ENCODE measurements at regions not wholly inside any gene's neighbourhood (a gene's known extent, or its start where the extent isn't known, plus 50 kb on each side); places are given as distances from the start of the nearest gene placed in this dataset.

DNA sequence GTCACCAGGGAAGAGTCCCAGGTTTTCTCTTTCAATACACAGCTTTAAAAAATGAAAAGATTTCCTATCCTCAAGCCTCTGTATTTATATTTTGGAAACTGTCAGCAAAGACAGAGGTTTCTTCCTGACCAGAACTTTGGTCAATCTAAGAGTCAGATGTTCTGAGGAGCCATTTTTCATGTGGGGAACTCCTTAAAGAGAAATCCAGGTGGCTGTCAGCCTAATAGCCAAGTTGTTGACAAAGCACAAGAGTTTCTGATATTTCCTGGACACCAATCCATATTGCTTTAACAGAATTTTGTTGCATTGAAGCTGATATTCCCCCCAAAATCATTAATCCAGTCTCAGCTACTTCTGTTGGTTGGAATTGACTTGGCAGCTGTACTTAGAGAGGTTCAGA, 318.6 kb upstream of the NFIA start:
- POLR2A ChIA-PET: no interaction called here
- DNase-seq (ENCODE audit: low spot score): no peak
- no peaks in the 10 kb centered on the region for H3K4me1 Mint-ChIP-seq
- TF ChIP-seq NFE2L1 (CRISPR knock-in tag; IDR thresholded peaks at IDR 0.05) (no peak), FOXJ3 (CRISPR knock-in tag; IDR thresholded peaks at IDR 0.05; ENCODE audit: borderline replicate concordance) (no peak), E2F4 (CRISPR knock-in tag; IDR thresholded peaks at IDR 0.05; ENCODE audit: borderline replicate concordance, low read depth) (no peak), ZNF425 (CRISPR knock-in tag; conservative IDR thresholded peaks at IDR 0.05) (no peak), TCF7 (CRISPR knock-in tag; IDR thresholded peaks at IDR 0.05; ENCODE audit: low read depth) (no peak), SMAD3 (CRISPR knock-in tag; IDR thresholded peaks at IDR 0.05; ENCODE audit: borderline replicate concordance) (no peak), GTF2I (CRISPR knock-in tag; conservative IDR thresholded peaks at IDR 0.05) (no peak), RORB (CRISPR knock-in tag; IDR thresholded peaks at IDR 0.05) (no peak), RELA (CRISPR knock-in tag; IDR thresholded peaks at IDR 0.05; ENCODE audit: borderline replicate concordance) (no peak), OVOL2 (CRISPR knock-in tag; IDR thresholded peaks at IDR 0.05; ENCODE audit: borderline replicate concordance) (no peak)
- TF ChIP-seq, protein P1, sequence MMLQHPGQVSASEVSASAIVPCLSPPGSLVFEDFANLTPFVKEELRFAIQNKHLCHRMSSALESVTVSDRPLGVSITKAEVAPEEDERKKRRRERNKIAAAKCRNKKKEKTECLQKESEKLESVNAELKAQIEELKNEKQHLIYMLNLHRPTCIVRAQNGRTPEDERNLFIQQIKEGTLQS (CRISPR knock-in tag; conservative IDR thresholded peaks at IDR 0.05): no peak
- TF ChIP-seq, protein P2, sequence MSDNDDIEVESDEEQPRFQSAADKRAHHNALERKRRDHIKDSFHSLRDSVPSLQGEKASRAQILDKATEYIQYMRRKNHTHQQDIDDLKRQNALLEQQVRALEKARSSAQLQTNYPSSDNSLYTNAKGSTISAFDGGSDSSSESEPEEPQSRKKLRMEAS (CRISPR knock-in tag; IDR thresholded peaks at IDR 0.05): no peak
- peaks cover 12% of the 10 kb centered on the region for H3K9me3 Mint-ChIP-seq
- no peaks in the 10 kb centered on the region for H3K27me3 Mint-ChIP-seq (ENCODE audit: low read depth)
- no peaks in the 10 kb centered on the region for H3K36me3 Mint-ChIP-seq
- ATAC-seq: no peak
- no peak overlapping the region for H3K4me3 Mint-ChIP-seq
- no peak overlapping the region for H3K27ac Mint-ChIP-seq
- CTCF ChIA-PET: interaction anchor here (1.1 kb wide), 1 partner anchor 483 kb away, joined by 4 read pairs; no protein-coding TSS in a partner anchor

DNA sequence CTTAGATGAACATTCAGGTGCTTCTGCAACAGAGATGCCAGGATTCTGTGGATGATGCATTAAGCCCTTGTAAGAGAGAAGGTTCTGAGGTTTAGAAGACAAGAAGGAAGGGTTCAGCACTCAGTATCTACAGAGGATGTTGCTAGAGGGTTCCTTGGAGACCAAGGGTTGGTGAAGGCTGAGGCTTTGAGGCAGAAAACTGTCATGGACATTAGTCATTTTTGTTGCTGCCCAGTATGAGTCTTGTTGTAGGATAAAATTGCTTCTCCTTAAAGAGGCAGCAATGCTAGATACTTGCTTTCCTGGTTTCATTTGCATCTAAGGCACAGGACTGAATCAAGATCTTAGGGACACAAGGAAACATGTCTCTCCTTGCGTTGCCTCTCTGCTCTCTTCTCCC, 319.4 kb upstream of the NFIA start:
- DNase-seq (ENCODE audit: low spot score) (no peak), ATAC-seq (no peak)
- POLR2A ChIA-PET: no interaction called here
- no peak overlapping the region; the same call in 1 of the 2 replicates for H3K27ac Mint-ChIP-seq
- no peaks in the 10 kb centered on the region for H3K36me3 Mint-ChIP-seq
- peaks cover 10% of the 10 kb centered on the region for H3K9me3 Mint-ChIP-seq
- CTCF ChIA-PET: interaction anchor here (1.1 kb wide), 1 partner anchor 482 kb away, joined by 4 read pairs; no protein-coding TSS in a partner anchor
- H3K4me3 Mint-ChIP-seq: no peak overlapping the region
- H3K27me3 Mint-ChIP-seq (ENCODE audit: low read depth): no peaks in the 10 kb centered on the region
- H3K4me1 Mint-ChIP-seq: no peaks in the 10 kb centered on the region
- TF ChIP-seq ZNF512 (CRISPR knock-in tag; IDR thresholded peaks at IDR 0.05; ENCODE audit: borderline replicate concordance): no peak
- TF ChIP-seq GRHL2 (CRISPR knock-in tag; IDR thresholded peaks at IDR 0.05; ENCODE audit: insufficient replicate concordance, severe bottlenecking): no peak
- TF ChIP-seq NFE2L1 (CRISPR knock-in tag; IDR thresholded peaks at IDR 0.05): no peak
- TF ChIP-seq IRF1 (CRISPR knock-in tag; IDR thresholded peaks at IDR 0.05): no peak
- TF ChIP-seq, protein P3, sequence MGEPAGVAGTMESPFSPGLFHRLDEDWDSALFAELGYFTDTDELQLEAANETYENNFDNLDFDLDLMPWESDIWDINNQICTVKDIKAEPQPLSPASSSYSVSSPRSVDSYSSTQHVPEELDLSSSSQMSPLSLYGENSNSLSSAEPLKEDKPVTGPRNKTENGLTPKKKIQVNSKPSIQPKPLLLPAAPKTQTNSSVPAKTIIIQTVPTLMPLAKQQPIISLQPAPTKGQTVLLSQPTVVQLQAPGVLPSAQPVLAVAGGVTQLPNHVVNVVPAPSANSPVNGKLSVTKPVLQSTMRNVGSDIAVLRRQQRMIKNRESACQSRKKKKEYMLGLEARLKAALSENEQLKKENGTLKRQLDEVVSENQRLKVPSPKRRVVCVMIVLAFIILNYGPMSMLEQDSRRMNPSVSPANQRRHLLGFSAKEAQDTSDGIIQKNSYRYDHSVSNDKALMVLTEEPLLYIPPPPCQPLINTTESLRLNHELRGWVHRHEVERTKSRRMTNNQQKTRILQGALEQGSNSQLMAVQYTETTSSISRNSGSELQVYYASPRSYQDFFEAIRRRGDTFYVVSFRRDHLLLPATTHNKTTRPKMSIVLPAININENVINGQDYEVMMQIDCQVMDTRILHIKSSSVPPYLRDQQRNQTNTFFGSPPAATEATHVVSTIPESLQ (CRISPR knock-in tag; IDR thresholded peaks at IDR 0.05): no peak
- TF ChIP-seq, protein P4, sequence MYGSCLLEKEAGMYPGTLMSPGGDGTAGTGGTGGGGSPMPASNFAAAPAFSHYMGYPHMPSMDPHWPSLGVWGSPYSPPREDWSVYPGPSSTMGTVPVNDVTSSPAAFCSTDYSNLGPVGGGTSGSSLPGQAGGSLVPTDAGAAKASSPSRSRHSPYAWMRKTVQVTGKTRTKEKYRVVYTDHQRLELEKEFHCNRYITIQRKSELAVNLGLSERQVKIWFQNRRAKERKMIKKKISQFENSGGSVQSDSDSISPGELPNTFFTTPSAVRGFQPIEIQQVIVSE (CRISPR knock-in tag; IDR thresholded peaks at IDR 0.05; ENCODE audit: borderline replicate concordance): no peak
- no peak for TF ChIP-seq JAZF1 (CRISPR knock-in tag; IDR thresholded peaks at IDR 0.05)
- TF ChIP-seq ZNF671 (CRISPR knock-in tag; IDR thresholded peaks at IDR 0.05): no peak
- TF ChIP-seq NR2C2 (CRISPR knock-in tag; IDR thresholded peaks at IDR 0.05): no peak
- TF ChIP-seq, protein P5, sequence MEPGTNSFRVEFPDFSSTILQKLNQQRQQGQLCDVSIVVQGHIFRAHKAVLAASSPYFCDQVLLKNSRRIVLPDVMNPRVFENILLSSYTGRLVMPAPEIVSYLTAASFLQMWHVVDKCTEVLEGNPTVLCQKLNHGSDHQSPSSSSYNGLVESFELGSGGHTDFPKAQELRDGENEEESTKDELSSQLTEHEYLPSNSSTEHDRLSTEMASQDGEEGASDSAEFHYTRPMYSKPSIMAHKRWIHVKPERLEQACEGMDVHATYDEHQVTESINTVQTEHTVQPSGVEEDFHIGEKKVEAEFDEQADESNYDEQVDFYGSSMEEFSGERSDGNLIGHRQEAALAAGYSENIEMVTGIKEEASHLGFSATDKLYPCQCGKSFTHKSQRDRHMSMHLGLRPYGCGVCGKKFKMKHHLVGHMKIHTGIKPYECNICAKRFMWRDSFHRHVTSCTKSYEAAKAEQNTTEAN (CRISPR knock-in tag; IDR thresholded peaks at IDR 0.05): no peak
- TF ChIP-seq ELF4 (CRISPR knock-in tag; IDR thresholded peaks at IDR 0.05; ENCODE audit: low read depth): no peak
- TF ChIP-seq NR3C1 (CRISPR knock-in tag; conservative IDR thresholded peaks at IDR 0.05; ENCODE audit: low read depth): no peak
- TF ChIP-seq SP1 (CRISPR knock-in tag; conservative IDR thresholded peaks at IDR 0.05): no peak
- TF ChIP-seq SMAD4 (CRISPR knock-in tag; IDR thresholded peaks at IDR 0.05): no peak
- TF ChIP-seq, protein P1 (CRISPR knock-in tag; conservative IDR thresholded peaks at IDR 0.05): no peak
- TF ChIP-seq CREB1 (CRISPR knock-in tag; IDR thresholded peaks at IDR 0.05): no peak
